Natural killer cell treated with Interleukin-12 subunit alpha and Interleukin-12 subunit beta and Interleukin-15 and Interleukin-18, amount 100 ng/mL, for 72 hours (primary cell): ENCODE measurements at regions not wholly inside any gene's neighbourhood (a gene's known extent, or its start where the extent isn't known, plus 50 kb on each side); places are given as distances from the start of the nearest gene placed in this dataset.

Experiments
- ATAC-seq, 2 donors: fragments of 150-1000 bp; cut with Tn5 transposase in 1 of 2; sonication (Bioruptor Pico), chemical (Tn5 transposase) in 1 of 2; 2 replicates each; pipeline ENCODE4 v1.10.0; 2021
- DNase-seq: peaks from one replicate; pipeline ENCODE4 v3.0.0; 2022; ENCODE audit warnings: low spot score
- H3K27ac Mint-ChIP-seq, 2 donors: 1 replicate in 1 of 2; 2 replicates in 1 of 2; pipeline ENCODE4 v1.8.0; 2022; ENCODE audit warnings: mixed read lengths in 2 of 2, mild to moderate bottlenecking in 1 of 2, moderate library complexity in 1 of 2
- H3K27me3 Mint-ChIP-seq, 2 donors: 1 replicate in 1 of 2; 2 replicates in 1 of 2; pipeline ENCODE4 v1.8.0; 2022; ENCODE audit warnings: mixed read lengths in 2 of 2
- H3K36me3 Mint-ChIP-seq: one replicate; pipeline ENCODE4 v1.8.0; 2022; ENCODE audit warnings: mixed read lengths
- H3K4me1 Mint-ChIP-seq, 2 donors: 1 replicate in 1 of 2; 2 replicates in 1 of 2; pipeline ENCODE4 v1.8.0; 2022; ENCODE audit warnings: low read depth in 2 of 2, mixed read lengths in 2 of 2, mild to moderate bottlenecking in 1 of 2
- H3K4me3 Mint-ChIP-seq: one replicate; pipeline ENCODE4 v1.8.0; 2022; ENCODE audit warnings: mixed read lengths
- H3K9me3 Mint-ChIP-seq: 2 replicates; pipeline ENCODE4 v1.8.0; 2022; ENCODE audit warnings: mixed read lengths

DNA sequence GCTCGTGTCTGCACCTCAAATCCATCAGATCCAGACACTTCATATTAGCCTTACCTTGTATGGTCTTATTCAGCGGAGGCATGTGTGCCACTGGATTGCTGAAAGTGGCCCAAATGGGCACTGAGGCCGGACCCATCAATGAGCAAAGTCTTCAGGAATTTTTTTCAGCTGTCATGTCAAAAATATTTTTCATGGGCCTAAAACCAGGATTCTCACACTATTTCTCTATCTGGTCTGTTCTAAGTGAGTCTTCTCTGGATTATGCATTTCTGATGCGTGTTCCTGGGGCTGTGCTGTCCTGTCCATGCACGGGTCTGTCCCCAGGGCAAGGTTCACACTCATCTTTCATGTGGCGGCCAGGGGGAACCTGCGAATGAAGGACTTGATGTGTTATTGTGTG lies 94.6 kb downstream of the KCNA5 start:
- Mint-ChIP-seq H3K4me1 (no peaks in the 10 kb centered on the region), H3K27me3 (peaks cover 26 to 34% of the 10 kb centered on the region in 2 donors), H3K27ac (no peak overlapping the region), H3K4me3 (no peak overlapping the region), H3K36me3 (no peaks in the 10 kb centered on the region), H3K9me3 (no peaks in the 10 kb centered on the region)
- no peak for ATAC-seq
- DNase-seq, result no peak

DNA sequence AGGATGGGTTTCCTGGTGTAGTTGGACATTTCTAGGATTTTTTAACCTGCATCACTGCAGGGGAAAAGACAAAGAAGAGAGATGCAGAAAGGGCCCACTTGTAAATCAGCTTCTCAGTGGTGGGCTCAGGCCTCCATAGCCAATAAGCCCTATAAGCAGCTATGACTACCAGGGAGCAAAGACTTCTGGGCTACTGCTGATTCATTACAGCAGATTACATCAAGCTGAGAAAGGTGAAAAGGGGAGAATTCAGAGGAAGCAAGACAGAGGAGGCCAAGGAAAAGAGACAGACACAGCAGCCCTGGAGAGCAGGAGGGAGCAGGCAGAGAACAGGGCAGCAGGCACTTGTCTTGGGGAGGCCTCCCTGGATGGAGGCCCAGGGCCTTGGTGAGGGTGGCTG lies 95.2 kb downstream of the KCNA5 start:
- DNase-seq (no peak), ATAC-seq (no peak)
- Mint-ChIP-seq H3K4me3 (no peak overlapping the region), H3K9me3 (no peaks in the 10 kb centered on the region), H3K36me3 (no peaks in the 10 kb centered on the region), H3K4me1 (no peaks in the 10 kb centered on the region), H3K27me3 (peaks cover 22 to 34% of the 10 kb centered on the region in 2 donors), H3K27ac (no peak overlapping the region)

DNA sequence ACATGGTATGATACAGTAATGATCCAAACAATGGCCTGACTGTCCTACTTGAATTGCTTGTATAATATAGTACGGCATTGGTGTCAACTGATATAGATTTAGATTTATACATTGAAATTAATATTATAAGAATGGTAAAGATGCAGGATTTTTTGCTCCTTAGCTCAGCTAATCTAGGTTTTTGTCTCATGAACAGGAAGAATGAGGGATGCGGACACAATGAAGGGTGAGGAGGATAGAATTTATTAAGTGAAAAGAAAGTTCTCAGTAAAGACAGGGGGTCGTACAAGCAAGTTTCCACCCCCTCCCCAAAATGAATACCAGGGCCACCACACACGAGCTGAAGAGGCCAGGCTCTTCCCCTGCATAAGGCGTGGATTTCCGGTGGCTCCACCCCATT lies 96.1 kb downstream of the KCNA5 start:
- H3K27me3 Mint-ChIP-seq, result peaks cover 16 to 29% of the 10 kb centered on the region in 2 donors
- no peak for ATAC-seq
- H3K36me3 Mint-ChIP-seq, result no peaks in the 10 kb centered on the region
- no peak for DNase-seq
- H3K9me3 Mint-ChIP-seq, result no peaks in the 10 kb centered on the region
- no peaks in the 10 kb centered on the region for H3K4me1 Mint-ChIP-seq
- no peak overlapping the region for H3K27ac Mint-ChIP-seq
- no peak overlapping the region for H3K4me3 Mint-ChIP-seq

DNA sequence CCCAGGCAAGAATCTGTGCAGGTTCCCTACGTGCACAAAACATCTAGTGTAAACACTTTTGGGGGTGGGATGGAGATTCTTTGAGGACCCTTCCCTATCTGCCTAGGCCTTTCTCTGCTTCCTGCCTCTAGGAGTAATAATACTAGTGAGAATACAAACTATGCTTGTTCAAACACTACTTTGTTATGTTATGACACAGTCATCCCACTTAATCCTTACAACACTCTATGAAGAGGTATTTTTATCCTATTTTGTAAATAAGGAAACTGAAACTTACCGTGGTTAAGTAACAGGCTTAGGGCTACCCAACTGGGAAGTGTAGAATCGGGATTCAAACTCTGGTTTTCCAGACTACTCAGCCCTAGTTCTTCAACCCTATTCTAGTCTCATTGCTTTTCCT lies 96.5 kb downstream of the KCNA5 start:
- DNase-seq, result no peak
- Mint-ChIP-seq H3K27ac (no peak overlapping the region), H3K4me3 (no peak overlapping the region), H3K36me3 (no peaks in the 10 kb centered on the region), H3K27me3 (peaks cover 13 to 25% of the 10 kb centered on the region in 2 donors), H3K4me1 (no peaks in the 10 kb centered on the region), H3K9me3 (no peaks in the 10 kb centered on the region)
- no peak for ATAC-seq

DNA sequence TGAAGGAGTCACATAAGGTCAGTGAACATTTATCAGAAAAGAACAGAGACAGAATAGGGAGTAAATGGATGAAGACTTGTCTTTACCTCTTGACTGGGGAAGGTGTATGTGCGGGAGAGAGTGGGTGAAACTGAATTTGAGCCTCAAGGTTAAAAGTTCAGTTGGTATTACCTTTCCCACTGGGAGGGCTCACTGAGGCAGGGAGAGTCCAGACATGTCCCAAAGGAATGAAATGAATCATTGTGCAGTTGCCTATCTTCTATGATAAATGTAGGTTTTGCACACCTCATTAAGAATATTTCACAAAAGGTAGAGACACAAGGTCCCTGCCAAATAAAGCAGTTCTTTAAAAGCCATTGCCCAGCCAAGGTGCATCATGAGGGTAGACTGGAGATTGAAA lies 105.2 kb downstream of the KCNA5 start:
- Mint-ChIP-seq H3K4me3 (no peak overlapping the region), H3K9me3 (no peaks in the 10 kb centered on the region), H3K4me1 (no peaks in the 10 kb centered on the region), H3K27ac (no peak overlapping the region), H3K27me3 (peaks cover 23 to 50% of the 10 kb centered on the region in 2 donors), H3K36me3 (no peaks in the 10 kb centered on the region)
- ATAC-seq (no peak), DNase-seq (no peak)

DNA sequence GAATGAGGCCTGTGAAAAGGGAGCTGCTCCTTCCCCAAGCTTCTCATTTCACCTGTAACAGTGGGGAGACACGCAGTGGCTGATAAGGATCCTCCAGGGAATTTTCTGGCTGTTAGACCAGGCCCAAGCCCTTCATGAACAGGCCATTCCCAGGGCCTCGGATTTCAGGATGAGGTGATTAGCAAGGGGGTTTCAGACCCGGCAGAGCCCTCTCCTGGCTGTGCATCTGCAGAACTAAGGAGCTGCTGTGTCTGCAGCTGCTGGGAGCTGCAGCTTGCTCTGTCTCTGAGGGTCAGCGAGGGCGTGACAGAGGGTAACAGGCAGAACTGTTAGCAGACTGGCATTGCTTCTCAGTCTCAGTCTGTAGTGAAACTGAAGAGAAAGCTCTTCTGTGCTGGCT lies 110.4 kb downstream of the KCNA5 start:
- no peaks in the 10 kb centered on the region for H3K36me3 Mint-ChIP-seq

DNA sequence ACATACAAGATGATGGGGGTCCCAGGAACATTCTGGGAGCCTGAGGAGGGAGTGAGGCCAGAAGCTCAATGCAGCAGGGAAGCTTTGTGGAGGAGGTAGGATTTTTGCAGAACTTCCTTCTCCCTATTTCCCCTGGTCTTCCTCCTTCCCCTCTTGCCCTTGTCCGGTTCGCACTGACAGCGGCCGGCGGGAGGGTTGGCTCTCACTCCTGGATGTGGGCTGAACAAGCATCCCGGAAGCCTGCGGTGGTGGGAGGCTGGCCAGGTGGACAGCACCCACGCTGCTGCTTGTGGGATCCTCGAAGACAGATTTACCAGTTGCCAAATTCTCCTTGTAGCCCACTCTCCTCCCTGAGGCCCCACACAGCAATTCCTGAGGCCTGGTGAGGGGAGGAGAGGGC lies 112.2 kb downstream of the KCNA5 start:
- H3K9me3 Mint-ChIP-seq, result no peaks in the 10 kb centered on the region
- H3K27me3 Mint-ChIP-seq, result peaks cover 18 to 33% of the 10 kb centered on the region in 2 donors
- no peak for DNase-seq
- no peaks in the 10 kb centered on the region for H3K36me3 Mint-ChIP-seq
- H3K4me1 Mint-ChIP-seq, result no peaks in the 10 kb centered on the region
- no peak overlapping the region for H3K27ac Mint-ChIP-seq
- H3K4me3 Mint-ChIP-seq, result no peak overlapping the region
- ATAC-seq, result no peak

More for the DNA sequence above, 110.4 kb downstream of the KCNA5 start:
- DNase-seq (no peak), ATAC-seq (no peak)
- Mint-ChIP-seq H3K27me3 (peaks cover 23 to 38% of the 10 kb centered on the region in 2 donors), H3K4me3 (no peak overlapping the region), H3K27ac (no peak overlapping the region), H3K9me3 (no peaks in the 10 kb centered on the region), H3K4me1 (no peaks in the 10 kb centered on the region)

DNA sequence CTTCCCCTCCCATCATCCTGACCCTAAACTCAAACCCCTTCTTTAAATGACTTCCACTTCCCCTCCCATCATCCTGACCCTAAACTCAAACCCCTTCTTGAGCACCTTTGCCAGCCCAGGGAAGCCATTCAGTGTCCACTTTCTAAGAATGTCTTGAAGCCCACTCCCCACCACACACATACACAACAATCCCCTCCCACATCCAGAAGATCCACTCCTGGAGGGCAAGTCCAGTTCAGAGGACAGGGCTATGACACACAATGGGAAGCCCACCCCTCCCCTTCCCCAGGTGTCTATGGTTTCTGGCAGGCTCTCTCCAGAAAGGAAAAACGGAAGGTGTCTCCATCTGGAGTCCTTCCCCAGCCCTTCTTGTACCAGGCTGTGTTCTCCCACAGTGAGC lies 117.1 kb downstream of the KCNA5 start:
- Mint-ChIP-seq H3K27me3 (peaks cover 12 to 19% of the 10 kb centered on the region in 2 donors), H3K4me1 (no peaks in the 10 kb centered on the region), H3K9me3 (no peaks in the 10 kb centered on the region), H3K4me3 (no peak overlapping the region), H3K36me3 (no peaks in the 10 kb centered on the region), H3K27ac (no peak overlapping the region)
- ATAC-seq, result no peak
- DNase-seq, result no peak

DNA sequence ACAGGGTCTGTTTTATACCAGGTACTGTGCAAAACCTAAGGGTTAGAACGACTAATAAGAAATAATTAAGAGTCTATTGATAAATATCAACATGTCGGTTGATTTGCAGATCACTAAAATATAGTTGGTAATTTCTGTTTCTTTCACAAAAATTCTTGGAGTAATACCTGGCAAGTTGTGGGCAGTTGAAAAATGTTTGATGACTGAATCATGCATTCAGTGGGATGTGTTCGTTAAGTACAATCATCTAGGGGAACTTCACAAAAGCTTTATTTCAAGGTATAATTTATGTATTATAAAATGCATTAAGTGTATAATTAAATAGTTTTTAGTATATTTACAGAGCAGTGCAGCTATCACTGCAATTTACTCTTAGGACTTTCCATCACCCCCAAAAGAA lies 120.0 kb downstream of the KCNA5 start:
- H3K9me3 Mint-ChIP-seq, result no peaks in the 10 kb centered on the region
- DNase-seq (no peak), ATAC-seq (no peak)
- H3K27me3 Mint-ChIP-seq, result peaks cover 8 to 14% of the 10 kb centered on the region in 2 donors
- no peaks in the 10 kb centered on the region for H3K4me1 Mint-ChIP-seq
- no peaks in the 10 kb centered on the region for H3K36me3 Mint-ChIP-seq
- no peak overlapping the region for H3K4me3 Mint-ChIP-seq
- H3K27ac Mint-ChIP-seq, result no peak overlapping the region

DNA sequence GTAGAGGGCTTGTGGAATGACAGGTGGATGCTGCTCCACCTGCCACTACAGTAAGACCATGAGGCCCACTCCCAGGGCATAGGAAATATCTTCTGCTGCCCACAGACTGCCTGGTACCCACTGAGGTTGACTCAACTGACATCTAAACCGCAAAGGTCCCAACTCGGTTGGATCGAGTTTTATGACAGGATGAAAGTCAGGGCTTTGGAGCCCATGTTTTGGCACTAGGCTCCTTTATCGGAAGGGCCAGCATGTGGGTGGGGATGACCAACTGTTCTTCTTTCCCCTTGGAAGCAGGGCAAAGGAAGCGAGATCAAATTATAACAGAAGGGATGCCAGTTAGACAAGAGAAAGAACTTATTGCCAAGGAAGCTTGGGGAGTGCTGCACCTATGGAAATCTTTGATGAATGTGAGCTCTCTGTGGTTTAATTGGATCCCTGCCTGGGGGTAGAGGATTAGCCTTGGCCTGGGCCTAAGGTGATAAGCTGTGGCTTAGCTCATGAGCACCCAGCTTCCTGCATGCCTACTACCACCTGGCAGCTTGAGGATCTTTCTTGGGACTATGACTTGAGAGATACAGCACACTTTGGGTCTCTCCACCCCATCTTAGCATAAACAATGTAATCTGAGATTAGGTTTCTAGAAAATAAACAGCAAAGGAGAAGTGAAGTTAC lies 121.8 kb downstream of the KCNA5 start:
- no peak for DNase-seq
- Mint-ChIP-seq H3K36me3 (no peaks in the 10 kb centered on the region), H3K27me3 (peaks cover 6 to 7% of the 10 kb centered on the region in 2 donors), H3K4me3 (no peak overlapping the region), H3K4me1 (no peaks in the 10 kb centered on the region), H3K9me3 (no peaks in the 10 kb centered on the region), H3K27ac (no peak overlapping the region)
- ATAC-seq, result no peak

DNA sequence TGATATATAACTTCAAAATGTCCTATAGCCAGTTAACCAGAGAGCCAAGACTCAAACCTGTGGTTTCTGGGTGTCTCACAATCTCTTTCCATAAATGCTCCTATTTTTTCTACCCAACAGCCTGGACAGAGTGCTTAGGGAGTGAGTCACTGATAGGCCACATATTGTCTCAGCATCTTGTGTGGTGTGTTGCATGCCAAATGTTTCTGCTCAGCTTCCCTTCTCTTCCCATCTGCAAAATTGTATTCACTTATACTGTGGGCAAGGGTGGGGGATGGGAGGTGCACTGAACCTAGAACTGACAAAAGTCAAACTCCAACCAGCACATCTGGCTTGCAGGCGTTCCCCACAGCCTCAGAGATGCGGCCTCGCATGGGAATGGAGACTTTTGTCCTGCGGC lies 123.3 kb downstream of the KCNA5 start:
- Mint-ChIP-seq H3K36me3 (no peaks in the 10 kb centered on the region), H3K4me3 (no peak overlapping the region), H3K27me3 (peaks cover 2 to 6% of the 10 kb centered on the region in 2 donors), H3K9me3 (no peaks in the 10 kb centered on the region), H3K4me1 (no peaks in the 10 kb centered on the region), H3K27ac (no peak overlapping the region)
- ATAC-seq (no peak), DNase-seq (no peak)

DNA sequence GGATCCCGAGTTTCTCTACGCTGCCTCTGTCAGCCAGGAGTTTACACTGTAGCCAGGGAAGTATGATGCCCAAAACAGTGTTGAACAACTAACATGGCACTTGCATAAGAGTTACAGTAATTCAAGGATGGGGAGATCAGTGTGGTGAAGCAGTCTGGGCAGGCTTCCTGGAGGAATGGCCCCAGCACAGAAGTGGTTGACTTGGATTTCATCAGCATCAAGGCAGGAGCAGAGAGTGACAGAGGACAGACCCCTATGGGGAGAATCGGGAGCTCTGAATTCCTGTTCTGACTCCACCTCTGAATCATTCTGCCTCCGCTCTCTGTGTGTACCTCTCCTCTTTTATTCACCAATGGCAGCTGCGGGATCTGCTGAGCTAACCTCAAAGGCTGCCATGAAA lies 124.5 kb downstream of the KCNA5 start:
- no peak overlapping the region for H3K27ac Mint-ChIP-seq
- ATAC-seq, result no peak
- H3K27me3 Mint-ChIP-seq, result peaks cover 7 to 12% of the 10 kb centered on the region in 2 donors

DNA sequence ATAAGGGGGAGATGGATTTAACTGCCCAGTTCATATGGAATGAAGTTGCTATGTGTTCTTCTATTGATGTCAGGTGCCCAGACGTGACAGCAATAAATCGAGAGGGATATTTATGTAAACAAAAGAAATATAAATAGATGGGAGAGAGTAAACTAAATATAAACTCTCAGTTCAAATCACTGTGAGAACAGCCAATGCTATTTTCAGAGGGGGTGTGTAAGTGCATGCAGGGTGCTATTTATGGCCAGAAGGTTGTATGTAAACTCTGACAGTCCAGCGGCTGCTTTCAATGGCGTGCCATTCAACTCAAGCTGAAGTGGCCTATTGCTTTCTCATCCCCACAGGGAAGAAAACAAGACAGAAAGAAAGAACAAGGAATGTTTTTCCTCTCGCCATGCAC lies 127.2 kb downstream of the KCNA5 start:
- Mint-ChIP-seq H3K4me1 (no peaks in the 10 kb centered on the region), H3K4me3 (no peak overlapping the region), H3K27ac (no peak overlapping the region), H3K27me3 (peaks cover 10 to 18% of the 10 kb centered on the region in 2 donors), H3K36me3 (no peaks in the 10 kb centered on the region), H3K9me3 (no peaks in the 10 kb centered on the region)
- DNase-seq, result no peak
- no peak for ATAC-seq

More for the DNA sequence above, 124.5 kb downstream of the KCNA5 start:
- no peaks in the 10 kb centered on the region for H3K4me1 Mint-ChIP-seq
- no peak overlapping the region for H3K4me3 Mint-ChIP-seq
- H3K36me3 Mint-ChIP-seq, result no peaks in the 10 kb centered on the region
- no peaks in the 10 kb centered on the region for H3K9me3 Mint-ChIP-seq
- no peak for DNase-seq

DNA sequence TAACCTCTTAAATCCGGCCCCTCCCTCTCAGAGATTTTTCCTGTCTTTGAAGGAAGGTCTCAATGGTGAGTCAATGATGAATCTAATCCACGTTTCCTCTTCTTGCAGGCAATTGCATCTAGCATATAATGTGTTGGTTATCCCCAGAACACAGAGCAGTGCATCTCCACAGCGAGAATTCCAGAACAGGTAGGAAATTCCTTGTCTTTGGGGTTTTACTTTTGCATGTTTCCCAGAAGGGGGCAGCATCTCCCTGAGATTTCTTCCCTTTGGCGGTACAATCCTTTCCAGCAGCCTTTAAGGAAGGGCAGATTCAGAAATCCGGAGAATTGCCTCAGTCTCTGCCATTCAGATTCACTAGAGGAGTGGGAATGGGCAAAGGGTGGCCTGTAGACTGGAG lies 128.0 kb downstream of the KCNA5 start:
- Mint-ChIP-seq H3K4me3 (no peak overlapping the region), H3K27me3 (peaks cover 13 to 22% of the 10 kb centered on the region in 2 donors), H3K27ac (no peak overlapping the region), H3K4me1 (no peaks in the 10 kb centered on the region), H3K9me3 (no peaks in the 10 kb centered on the region), H3K36me3 (no peaks in the 10 kb centered on the region)
- DNase-seq (no peak), ATAC-seq (no peak)

DNA sequence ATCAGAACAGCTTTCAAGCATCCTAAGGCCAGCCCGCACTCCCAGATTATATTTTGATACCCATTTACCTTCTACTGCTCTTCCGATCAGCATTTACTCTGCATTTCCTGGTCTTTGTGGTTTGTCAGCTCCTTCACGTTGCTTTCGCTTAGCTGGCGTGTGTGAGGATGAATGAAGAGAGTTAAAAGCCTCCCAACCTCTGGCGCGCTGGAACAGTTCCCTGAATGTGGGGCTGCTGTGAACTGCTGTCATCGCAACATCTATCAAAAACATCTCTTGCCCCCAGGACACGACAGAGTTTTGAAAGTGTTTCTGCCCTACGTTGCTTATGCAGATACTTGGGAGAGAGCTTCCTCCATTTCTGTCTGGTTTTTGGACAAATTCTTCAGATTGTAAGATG lies 129.2 kb downstream of the KCNA5 start:
- Mint-ChIP-seq H3K27ac (no peak overlapping the region), H3K36me3 (no peaks in the 10 kb centered on the region), H3K4me3 (no peak overlapping the region), H3K9me3 (no peaks in the 10 kb centered on the region), H3K27me3 (peaks cover 11 to 24% of the 10 kb centered on the region in 2 donors), H3K4me1 (no peaks in the 10 kb centered on the region)
- DNase-seq, result no peak
- no peak for ATAC-seq
